H1 (cell line): ENCODE measurements at regions not wholly inside any gene's neighbourhood (a gene's known extent, or its start where the extent isn't known, plus 50 kb on each side); places are given as distances from the start of the nearest gene placed in this dataset.

Source experiments
- BACH1 ChIP-seq: IDR thresholded peaks from 2 replicates; pipeline ENCODE4 v1.6.1; 2012; ENCODE audit warnings: low read length, improper control_type of control experiment
- CHD1 ChIP-seq: IDR thresholded peaks from 2 replicates; pipeline ENCODE4 v1.6.1; 2012; ENCODE audit warnings: low read depth, low read length, improper control_type of control experiment
- POLR2A ChIP-seq, 2 experiments: IDR thresholded peaks; 1 replicate in 1 of 2; 2 replicates in 1 of 2; pipeline ENCODE4 v1.6.1; 2011; ENCODE audit warnings: low read depth in 2 of 2, low read length in 2 of 2, mild to moderate bottlenecking in 2 of 2; ENCODE audit errors: control extremely low read depth in 1 of 2
- POLR2AphosphoS5 ChIP-seq: IDR thresholded peaks from 2 replicates; pipeline ENCODE4 v1.6.1; 2011; ENCODE audit warnings: low read depth, low read length
- TAF1 ChIP-seq: IDR thresholded peaks from 2 replicates; pipeline ENCODE4 v1.6.1; 2011; ENCODE audit warnings: mild to moderate bottlenecking, low read depth, low read length
- TCF12 ChIP-seq: IDR thresholded peaks from 2 replicates; pipeline ENCODE4 v1.6.1; 2011; ENCODE audit warnings: low read depth, mild to moderate bottlenecking, low read length
- YY1 ChIP-seq: IDR thresholded peaks from 2 replicates; pipeline ENCODE4 v1.6.1; 2011; ENCODE audit warnings: low read depth, mild to moderate bottlenecking, low read length
- TF ChIP-seq, protein P1 (sequence below): IDR thresholded peaks from 2 replicates; pipeline ENCODE4 v1.6.1; 2012; ENCODE audit warnings: low read length, inconsistent platforms
- TF ChIP-seq, protein P2 (sequence below), 3 experiments: IDR thresholded peaks; 1 replicate in 2 of 3; 2 replicates in 1 of 3; pipeline versions ENCODE4 v1.5.1 to v1.6.1; 2011; ENCODE audit warnings: low read length in 3 of 3, mild to moderate bottlenecking in 3 of 3, inconsistent platforms in 2 of 3, low read depth in 1 of 3, moderate library complexity in 1 of 3; ENCODE audit not compliant: insufficient read depth in 1 of 3; ENCODE audit errors: control extremely low read depth in 1 of 3
- TF ChIP-seq, protein P3 (sequence below): IDR thresholded peaks from 2 replicates; pipeline ENCODE4 v1.6.1; 2012; ENCODE audit warnings: inconsistent platforms

DNA sequence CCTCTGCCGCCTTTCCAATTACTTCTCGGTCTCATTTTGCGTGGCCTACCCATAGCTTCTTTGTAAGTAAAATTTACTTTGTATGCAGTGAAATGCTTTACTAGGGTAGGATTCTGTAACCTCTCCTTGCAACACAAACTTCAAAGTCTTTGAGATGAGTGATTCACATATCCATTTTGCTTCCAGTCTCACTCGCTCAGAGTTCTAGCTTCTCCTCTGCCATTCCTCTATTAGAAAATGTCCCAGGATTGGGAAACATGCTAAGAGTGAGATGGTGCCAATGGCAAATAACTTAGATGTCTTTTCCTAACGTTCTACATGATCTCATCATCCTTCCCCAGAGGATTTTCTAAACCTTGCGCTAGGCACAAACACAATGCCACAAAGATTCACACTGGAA lies 270.5 kb upstream of the SLC30A5 start:
- TF ChIP-seq, protein P1, sequence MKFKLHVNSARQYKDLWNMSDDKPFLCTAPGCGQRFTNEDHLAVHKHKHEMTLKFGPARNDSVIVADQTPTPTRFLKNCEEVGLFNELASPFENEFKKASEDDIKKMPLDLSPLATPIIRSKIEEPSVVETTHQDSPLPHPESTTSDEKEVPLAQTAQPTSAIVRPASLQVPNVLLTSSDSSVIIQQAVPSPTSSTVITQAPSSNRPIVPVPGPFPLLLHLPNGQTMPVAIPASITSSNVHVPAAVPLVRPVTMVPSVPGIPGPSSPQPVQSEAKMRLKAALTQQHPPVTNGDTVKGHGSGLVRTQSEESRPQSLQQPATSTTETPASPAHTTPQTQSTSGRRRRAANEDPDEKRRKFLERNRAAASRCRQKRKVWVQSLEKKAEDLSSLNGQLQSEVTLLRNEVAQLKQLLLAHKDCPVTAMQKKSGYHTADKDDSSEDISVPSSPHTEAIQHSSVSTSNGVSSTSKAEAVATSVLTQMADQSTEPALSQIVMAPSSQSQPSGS = no peak
- TF ChIP-seq BACH1 (no peak), TAF1 (no peak), TCF12 (no peak), POLR2A (IDR thresholded peaks at IDR 0.05; ENCODE audit: control extremely low read depth in 1 of 2, low read depth in 2 of 2, low read length in 2 of 2) (no peak), YY1 (no peak), CHD1 (no peak), POLR2AphosphoS5 (no peak)
- TF ChIP-seq, protein P2, sequence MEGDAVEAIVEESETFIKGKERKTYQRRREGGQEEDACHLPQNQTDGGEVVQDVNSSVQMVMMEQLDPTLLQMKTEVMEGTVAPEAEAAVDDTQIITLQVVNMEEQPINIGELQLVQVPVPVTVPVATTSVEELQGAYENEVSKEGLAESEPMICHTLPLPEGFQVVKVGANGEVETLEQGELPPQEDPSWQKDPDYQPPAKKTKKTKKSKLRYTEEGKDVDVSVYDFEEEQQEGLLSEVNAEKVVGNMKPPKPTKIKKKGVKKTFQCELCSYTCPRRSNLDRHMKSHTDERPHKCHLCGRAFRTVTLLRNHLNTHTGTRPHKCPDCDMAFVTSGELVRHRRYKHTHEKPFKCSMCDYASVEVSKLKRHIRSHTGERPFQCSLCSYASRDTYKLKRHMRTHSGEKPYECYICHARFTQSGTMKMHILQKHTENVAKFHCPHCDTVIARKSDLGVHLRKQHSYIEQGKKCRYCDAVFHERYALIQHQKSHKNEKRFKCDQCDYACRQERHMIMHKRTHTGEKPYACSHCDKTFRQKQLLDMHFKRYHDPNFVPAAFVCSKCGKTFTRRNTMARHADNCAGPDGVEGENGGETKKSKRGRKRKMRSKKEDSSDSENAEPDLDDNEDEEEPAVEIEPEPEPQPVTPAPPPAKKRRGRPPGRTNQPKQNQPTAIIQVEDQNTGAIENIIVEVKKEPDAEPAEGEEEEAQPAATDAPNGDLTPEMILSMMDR (IDR thresholded peaks at IDR 0.05; ENCODE audit: control extremely low read depth in 1 of 3, insufficient read depth in 1 of 3, low read depth in 1 of 3, low read length in 3 of 3) = no peak
- TF ChIP-seq, protein P3, sequence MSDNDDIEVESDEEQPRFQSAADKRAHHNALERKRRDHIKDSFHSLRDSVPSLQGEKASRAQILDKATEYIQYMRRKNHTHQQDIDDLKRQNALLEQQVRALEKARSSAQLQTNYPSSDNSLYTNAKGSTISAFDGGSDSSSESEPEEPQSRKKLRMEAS = no peak
